ENCODE measurements at regions not wholly inside any gene's neighbourhood (a gene's known extent, or its start where the extent isn't known, plus 50 kb on each side); places are given as distances from the start of the nearest gene placed in this dataset.
"Not testable (repeated sequence)": the region's sequence is repeated elsewhere in the genome, so short reads cannot be mapped to it uniquely, and the experiment has no call there.

GRCh38 chr15:25067725-25068309 is 113.0 kb downstream of the SNRPN start:
- no peak for DNase-seq (ENCODE audit: low read depth)

GRCh38 chr15:25068696-25069095 is 113.9 kb downstream of the SNRPN start:
- DNase-seq (ENCODE audit: low read depth): no peak

GRCh38 chr15:25070353-25070963 is 115.7 kb downstream of the SNRPN start:
- no peak for DNase-seq (ENCODE audit: low read depth)

GRCh38 chr15:25072857-25073476 is 118.2 kb downstream of the SNRPN start:
- no peak for DNase-seq (ENCODE audit: low read depth)

GRCh38 chr15:25087137-25087536 is 132.3 kb downstream of the SNRPN start:
- no peak for DNase-seq (ENCODE audit: low read depth)

- DNase-seq (ENCODE audit: low read depth): no peak
Measured at GRCh38 chr15:25088261-25088790, 133.5 kb downstream of the SNRPN start.

GRCh38 chr15:25089577-25089976 is 134.8 kb downstream of the SNRPN start:
- no peak for DNase-seq (ENCODE audit: low read depth)

- DNase-seq (ENCODE audit: low read depth): no peak
Measured at GRCh38 chr15:25090073-25090733, 135.4 kb downstream of the SNRPN start.

- no peak for DNase-seq (ENCODE audit: low read depth)
Measured at GRCh38 chr15:25091421-25092158, 136.8 kb downstream of the SNRPN start.

- DNase-seq (ENCODE audit: low read depth): peak; percentile 6
Measured at GRCh38 chr15:25092661-25093060, 137.9 kb downstream of the SNRPN start.

GRCh38 chr15:25093455-25094029 is 138.8 kb downstream of the SNRPN start:
- no peak for DNase-seq (ENCODE audit: low read depth)

GRCh38 chr15:25094066-25094465 is 139.3 kb downstream of the SNRPN start:
- DNase-seq (ENCODE audit: low read depth): no peak

GRCh38 chr15:25094519-25094918 is 139.7 kb downstream of the SNRPN start:
- no peak for DNase-seq (ENCODE audit: low read depth)

- no peak for DNase-seq (ENCODE audit: low read depth)
Measured at GRCh38 chr15:25095179-25095578, 140.4 kb downstream of the SNRPN start.

- DNase-seq (ENCODE audit: low read depth): not testable (repeated sequence)
Measured at GRCh38 chr15:25099966-25100365, 145.2 kb downstream of the SNRPN start.

GRCh38 chr15:25106209-25106608 is 151.4 kb downstream of the SNRPN start:
- DNase-seq (ENCODE audit: low read depth): no peak

- no peak for DNase-seq (ENCODE audit: low read depth)
Measured at GRCh38 chr15:25133804-25134203, 179.0 kb downstream of the SNRPN start.

GRCh38 chr15:25134546-25134945 is 179.8 kb downstream of the SNRPN start:
- DNase-seq (ENCODE audit: low read depth): no peak

- peak; percentile 1 for DNase-seq (ENCODE audit: low read depth)
Measured at GRCh38 chr15:25136119-25136518, 181.3 kb downstream of the SNRPN start.

GRCh38 chr15:25137013-25137412 is 182.2 kb downstream of the SNRPN start:
- DNase-seq (ENCODE audit: low read depth): no peak

GRCh38 chr15:25169318-25169717 is 214.5 kb downstream of the SNRPN start:
- no peak for DNase-seq (ENCODE audit: low read depth)
